DND-41 (cell line): ENCODE measurements at regions not wholly inside any gene's neighbourhood (a gene's known extent, or its start where the extent isn't known, plus 50 kb on each side); places are given as distances from the start of the nearest gene placed in this dataset.

ENCODE experiments used
- CTCF ChIP-seq: IDR thresholded peaks from 2 replicates; pipeline ENCODE4 v1.5.1; 2012; ENCODE audit warnings: borderline replicate concordance, low read length, moderate library complexity, mild to moderate bottlenecking; ENCODE audit not compliant: poor library complexity, severe bottlenecking; ENCODE audit errors: extremely low read depth
- EZH2 ChIP-seq: IDR thresholded peaks from 3 replicates; pipeline ENCODE4 v1.6.1; 2012; ENCODE audit warnings: borderline replicate concordance, low read depth, mild to moderate bottlenecking, moderate library complexity, low read length, inconsistent platforms; ENCODE audit not compliant: severe bottlenecking

GRCh38 chr9:29866556-29866955 is 2293.3 kb upstream of the C9orf72 start:
- TF ChIP-seq CTCF (no peak), EZH2 (no peak)
